ENCODE measurements at regions not wholly inside any gene's neighbourhood (a gene's known extent, or its start where the extent isn't known, plus 50 kb on each side); places are given as distances from the start of the nearest gene placed in this dataset.

- POLR2A ChIA-PET: no interaction called here
- no peak overlapping the region for H3K4me2 ChIP-seq (replicated peaks; ENCODE audit: low read depth, low read length, poor library complexity, severe bottlenecking)
- H3K9me3 ChIP-seq (ENCODE audit: control extremely low read depth in 1 of 3, control insufficient read depth in 2 of 3, insufficient read depth in 1 of 3, low read length in 2 of 3): peaks cover 0 to 3% (median 0%) of the 10 kb centered on the region in 3 donors
- Mint-ChIP-seq H3K4me1 (no peaks in the 10 kb centered on the region), H3K4me3 (no peak overlapping the region), H3K27ac (no peak overlapping the region), H3K9me3 (ENCODE audit: insufficient read depth) (peaks cover 2% of the 10 kb centered on the region), H3K27me3 (peaks cover 3% of the 10 kb centered on the region)
- CTCF ChIA-PET: no interaction called here
- H4K20me1 ChIP-seq (ENCODE audit: control insufficient read depth, insufficient read depth, low read length, poor library complexity, severe bottlenecking): no peaks in the 10 kb centered on the region
- WGBS (ENCODE audit: insufficient coverage): 100% methylated on average over 1 of the region's 2 CpGs
- TF ChIP-seq EZH2 (IDR thresholded peaks at IDR 0.05; ENCODE audit: borderline replicate concordance, insufficient read depth, low read depth, low read length, poor library complexity, severe bottlenecking) (no peak), CTCF (IDR thresholded peaks at IDR 0.05) (no peak)
- no peaks in the 10 kb centered on the region for H3K36me3 ChIP-seq (replicated peaks in 1 of 2; ENCODE audit: control extremely low read depth in 1 of 2, control insufficient read depth in 1 of 2, extremely low read depth in 1 of 2, insufficient read depth in 2 of 2, low read length in 1 of 2)
- no peaks in the 10 kb centered on the region for H3K27me3 ChIP-seq (replicated peaks in 1 of 4; ENCODE audit: control extremely low read depth in 1 of 4, control insufficient read depth in 3 of 4, insufficient read depth in 4 of 4, low read length in 3 of 4)
- H3K27ac ChIP-seq (ENCODE audit: low read length in 2 of 2): no peak overlapping the region
- H2AFZ ChIP-seq (ENCODE audit: insufficient read depth, low read depth, low read length, poor library complexity, severe bottlenecking): no peak overlapping the region
- no peak overlapping the region for H3K4me3 ChIP-seq (ENCODE audit: control extremely low read depth in 1 of 5, extremely low read depth in 1 of 5, insufficient read depth in 1 of 5, low read depth in 2 of 5, low read length in 4 of 5)
- no peaks in the 10 kb centered on the region for H3K4me1 ChIP-seq (ENCODE audit: control insufficient read depth in 2 of 2, insufficient read depth in 2 of 2, low read length in 2 of 2)
- no peak overlapping the region for H3K9ac ChIP-seq (ENCODE audit: low read length)
- no peak for ATAC-seq (ENCODE audit: low read depth)
- intact Hi-C loops (cut with micrococcal nuclease): no loop called here
- H3K79me2 ChIP-seq (ENCODE audit: control insufficient read depth, insufficient read depth, low read length): no peaks in the 10 kb centered on the region
- no peak for DNase-seq
Measured at GRCh38 chr4:110878413-110878812, 255.5 kb upstream of the PITX2 start.

GRCh38 chr4:110878956-110879355 lies 256.1 kb upstream of the PITX2 start:
- Histone ChIP-seq H3K9ac (ENCODE audit: low read length) (no peak overlapping the region), H3K79me2 (ENCODE audit: control insufficient read depth, insufficient read depth, low read length) (no peaks in the 10 kb centered on the region), H4K20me1 (ENCODE audit: control insufficient read depth, insufficient read depth, low read length, poor library complexity, severe bottlenecking) (no peaks in the 10 kb centered on the region), H3K4me3 (ENCODE audit: control extremely low read depth in 1 of 5, extremely low read depth in 1 of 5, insufficient read depth in 1 of 5, low read depth in 2 of 5, low read length in 4 of 5) (no peak overlapping the region), H3K4me1 (ENCODE audit: control insufficient read depth in 2 of 2, insufficient read depth in 2 of 2, low read length in 2 of 2) (no peaks in the 10 kb centered on the region), H2AFZ (ENCODE audit: insufficient read depth, low read depth, low read length, poor library complexity, severe bottlenecking) (no peak overlapping the region), H3K36me3 (replicated peaks in 1 of 2; ENCODE audit: control extremely low read depth in 1 of 2, control insufficient read depth in 1 of 2, extremely low read depth in 1 of 2, insufficient read depth in 2 of 2, low read length in 1 of 2) (no peaks in the 10 kb centered on the region), H3K9me3 (ENCODE audit: control extremely low read depth in 1 of 3, control insufficient read depth in 2 of 3, insufficient read depth in 1 of 3, low read length in 2 of 3) (peaks cover 0 to 3% (median 0%) of the 10 kb centered on the region in 3 donors), H3K27me3 (replicated peaks in 1 of 4; ENCODE audit: control extremely low read depth in 1 of 4, control insufficient read depth in 3 of 4, insufficient read depth in 4 of 4, low read length in 3 of 4) (no peaks in the 10 kb centered on the region), H3K27ac (ENCODE audit: low read length in 2 of 2) (no peak overlapping the region), H3K4me2 (replicated peaks; ENCODE audit: low read depth, low read length, poor library complexity, severe bottlenecking) (no peak overlapping the region)
- intact Hi-C loops (cut with micrococcal nuclease): no loop called here
- ATAC-seq (ENCODE audit: low read depth) (no peak), DNase-seq (no peak)
- Mint-ChIP-seq H3K9me3 (ENCODE audit: insufficient read depth) (peaks cover 2% of the 10 kb centered on the region), H3K27me3 (peaks cover 3% of the 10 kb centered on the region), H3K27ac (no peak overlapping the region), H3K4me3 (no peak overlapping the region), H3K4me1 (no peaks in the 10 kb centered on the region)
- no peak for TF ChIP-seq CTCF (IDR thresholded peaks at IDR 0.05)
- TF ChIP-seq EZH2 (IDR thresholded peaks at IDR 0.05; ENCODE audit: borderline replicate concordance, insufficient read depth, low read depth, low read length, poor library complexity, severe bottlenecking): no peak
- ChIA-PET CTCF (no interaction called here), POLR2A (no interaction called here)
- WGBS (ENCODE audit: insufficient coverage): 81% methylated on average over 2 of the region's 3 CpGs

Measured in B cell (primary cell).